ENCODE measurements at regions not wholly inside any gene's neighbourhood (a gene's known extent, or its start where the extent isn't known, plus 50 kb on each side); places are given as distances from the start of the nearest gene placed in this dataset.

DNA sequence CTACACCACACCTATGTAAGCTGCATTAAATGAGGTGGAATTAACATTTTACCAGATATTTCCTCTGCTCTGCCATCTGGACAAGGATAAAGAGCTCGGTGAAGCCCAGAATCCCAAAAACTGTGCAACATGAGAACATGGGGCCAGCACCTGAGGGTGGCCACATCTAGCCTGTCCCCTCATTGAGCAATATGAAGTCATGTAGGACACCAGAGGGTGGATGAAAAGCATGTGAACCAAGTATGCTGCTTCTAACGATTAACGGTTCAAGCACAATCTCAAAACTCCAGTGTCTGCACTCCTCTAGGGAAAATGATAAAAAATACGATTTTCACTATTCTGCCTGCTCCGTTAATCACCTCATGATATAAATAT lies 545.8 kb downstream of the EBF1 start (continued):
- TF ChIP-seq MYB (IDR thresholded peaks at IDR 0.05; ENCODE audit: borderline replicate concordance, low read depth, low read length): no peak
- TF ChIP-seq NFYA (IDR thresholded peaks at IDR 0.05; ENCODE audit: borderline replicate concordance, low read depth, low read length): no peak

- Histone ChIP-seq H3K4me3 (no peak overlapping the region), H2AFZ (ENCODE audit: control insufficient read depth, low read depth, low read length) (no peak overlapping the region), H3K9me3 (replicated peaks; ENCODE audit: control insufficient read depth, insufficient read depth, low read length) (no peaks in the 10 kb centered on the region; the same call in 2 of the 3 replicates), H3K27ac (ENCODE audit: control insufficient read depth, insufficient read depth) (no peak overlapping the region), H3K36me3 (ENCODE audit: control insufficient read depth in 2 of 2, insufficient read depth in 2 of 2, low read length in 1 of 2) (no peaks in the 10 kb centered on the region), H3K9ac (ENCODE audit: control insufficient read depth, insufficient read depth, low read length) (no peak overlapping the region), H3K4me1 (ENCODE audit: control insufficient read depth, insufficient read depth, low read length) (no peaks in the 10 kb centered on the region), H4K20me1 (ENCODE audit: control insufficient read depth, insufficient read depth) (no peaks in the 10 kb centered on the region), H3K79me2 (ENCODE audit: control insufficient read depth, insufficient read depth, low read length) (no peaks in the 10 kb centered on the region), H3K4me2 (ENCODE audit: control insufficient read depth, insufficient read depth) (no peak overlapping the region), H3K27me3 (replicated peaks in 1 of 2; ENCODE audit: control insufficient read depth in 2 of 2, insufficient read depth in 2 of 2, low read length in 1 of 2) (no peaks in the 10 kb centered on the region)
- intact Hi-C loops (cut with micrococcal nuclease; ENCODE audit: unreplicated experiment): no loop called here
- no peak for FAIRE-seq
- in situ Hi-C loops (cut with MboI): no loop called here
- SMC1A ChIA-PET (ENCODE audit: uncharacterized antibody, unreplicated experiment): interaction anchor here (2.1 kb wide), 1 partner anchor 17 kb away, joined by 6 read pairs; no protein-coding TSS in a partner anchor
- POLR2A ChIA-PET: no interaction called here
- DNase-seq (ENCODE audit: low read depth, low spot score): no peak
- no peak for ATAC-seq
- CTCF ChIA-PET: interaction anchor here (1.1 kb wide), 1 partner anchor 15 kb away, joined by 4 read pairs; no protein-coding TSS in a partner anchor
- RAD21 ChIA-PET (ENCODE audit: unreplicated experiment): interaction anchor here (0.6 to 1.5 kb wide), 3 partner anchors 10 to 123 kb away, joined by 3 read pairs; no protein-coding TSS in a partner anchor
- BruUV-seq (replicated peaks): no TSS peak
- 52% methylated on average over 8 of the region's 8 CpGs for WGBS (ENCODE audit: insufficient coverage, insufficient replicate concordance, low lambda C conversion rate, missing lambda C conversion rate)
- TF ChIP-seq CBX3 (IDR thresholded peaks at IDR 0.05; ENCODE audit: borderline replicate concordance, low read depth) (no peak), RAD51 (IDR thresholded peaks at IDR 0.05) (no peak), CHD4 (IDR thresholded peaks at IDR 0.05) (no peak), MYC (IDR thresholded peaks at IDR 0.05; ENCODE audit: insufficient read depth, insufficient read length, insufficient replicate concordance, low read length, severe bottlenecking) (no peak), MEF2B (IDR thresholded peaks at IDR 0.05; ENCODE audit: partially characterized antibody, poor library complexity, severe bottlenecking) (no peak), TCF7 (IDR thresholded peaks at IDR 0.05; ENCODE audit: borderline replicate concordance) (no peak), BRCA1 (IDR thresholded peaks at IDR 0.05; ENCODE audit: low read depth, low read length) (no peak)
- TF ChIP-seq, protein P1, sequence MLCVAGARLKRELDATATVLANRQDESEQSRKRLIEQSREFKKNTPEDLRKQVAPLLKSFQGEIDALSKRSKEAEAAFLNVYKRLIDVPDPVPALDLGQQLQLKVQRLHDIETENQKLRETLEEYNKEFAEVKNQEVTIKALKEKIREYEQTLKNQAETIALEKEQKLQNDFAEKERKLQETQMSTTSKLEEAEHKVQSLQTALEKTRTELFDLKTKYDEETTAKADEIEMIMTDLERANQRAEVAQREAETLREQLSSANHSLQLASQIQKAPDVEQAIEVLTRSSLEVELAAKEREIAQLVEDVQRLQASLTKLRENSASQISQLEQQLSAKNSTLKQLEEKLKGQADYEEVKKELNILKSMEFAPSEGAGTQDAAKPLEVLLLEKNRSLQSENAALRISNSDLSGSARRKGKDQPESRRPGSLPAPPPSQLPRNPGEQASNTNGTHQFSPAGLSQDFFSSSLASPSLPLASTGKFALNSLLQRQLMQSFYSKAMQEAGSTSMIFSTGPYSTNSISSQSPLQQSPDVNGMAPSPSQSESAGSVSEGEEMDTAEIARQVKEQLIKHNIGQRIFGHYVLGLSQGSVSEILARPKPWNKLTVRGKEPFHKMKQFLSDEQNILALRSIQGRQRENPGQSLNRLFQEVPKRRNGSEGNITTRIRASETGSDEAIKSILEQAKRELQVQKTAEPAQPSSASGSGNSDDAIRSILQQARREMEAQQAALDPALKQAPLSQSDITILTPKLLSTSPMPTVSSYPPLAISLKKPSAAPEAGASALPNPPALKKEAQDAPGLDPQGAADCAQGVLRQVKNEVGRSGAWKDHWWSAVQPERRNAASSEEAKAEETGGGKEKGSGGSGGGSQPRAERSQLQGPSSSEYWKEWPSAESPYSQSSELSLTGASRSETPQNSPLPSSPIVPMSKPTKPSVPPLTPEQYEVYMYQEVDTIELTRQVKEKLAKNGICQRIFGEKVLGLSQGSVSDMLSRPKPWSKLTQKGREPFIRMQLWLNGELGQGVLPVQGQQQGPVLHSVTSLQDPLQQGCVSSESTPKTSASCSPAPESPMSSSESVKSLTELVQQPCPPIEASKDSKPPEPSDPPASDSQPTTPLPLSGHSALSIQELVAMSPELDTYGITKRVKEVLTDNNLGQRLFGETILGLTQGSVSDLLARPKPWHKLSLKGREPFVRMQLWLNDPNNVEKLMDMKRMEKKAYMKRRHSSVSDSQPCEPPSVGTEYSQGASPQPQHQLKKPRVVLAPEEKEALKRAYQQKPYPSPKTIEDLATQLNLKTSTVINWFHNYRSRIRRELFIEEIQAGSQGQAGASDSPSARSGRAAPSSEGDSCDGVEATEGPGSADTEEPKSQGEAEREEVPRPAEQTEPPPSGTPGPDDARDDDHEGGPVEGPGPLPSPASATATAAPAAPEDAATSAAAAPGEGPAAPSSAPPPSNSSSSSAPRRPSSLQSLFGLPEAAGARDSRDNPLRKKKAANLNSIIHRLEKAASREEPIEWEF (IDR thresholded peaks at IDR 0.05; ENCODE audit: insufficient replicate concordance, low read depth, low read length): no peak
- TF ChIP-seq, protein P2, sequence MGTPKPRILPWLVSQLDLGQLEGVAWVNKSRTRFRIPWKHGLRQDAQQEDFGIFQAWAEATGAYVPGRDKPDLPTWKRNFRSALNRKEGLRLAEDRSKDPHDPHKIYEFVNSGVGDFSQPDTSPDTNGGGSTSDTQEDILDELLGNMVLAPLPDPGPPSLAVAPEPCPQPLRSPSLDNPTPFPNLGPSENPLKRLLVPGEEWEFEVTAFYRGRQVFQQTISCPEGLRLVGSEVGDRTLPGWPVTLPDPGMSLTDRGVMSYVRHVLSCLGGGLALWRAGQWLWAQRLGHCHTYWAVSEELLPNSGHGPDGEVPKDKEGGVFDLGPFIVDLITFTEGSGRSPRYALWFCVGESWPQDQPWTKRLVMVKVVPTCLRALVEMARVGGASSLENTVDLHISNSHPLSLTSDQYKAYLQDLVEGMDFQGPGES (IDR thresholded peaks at IDR 0.05): no peak
- TF ChIP-seq, protein P3, sequence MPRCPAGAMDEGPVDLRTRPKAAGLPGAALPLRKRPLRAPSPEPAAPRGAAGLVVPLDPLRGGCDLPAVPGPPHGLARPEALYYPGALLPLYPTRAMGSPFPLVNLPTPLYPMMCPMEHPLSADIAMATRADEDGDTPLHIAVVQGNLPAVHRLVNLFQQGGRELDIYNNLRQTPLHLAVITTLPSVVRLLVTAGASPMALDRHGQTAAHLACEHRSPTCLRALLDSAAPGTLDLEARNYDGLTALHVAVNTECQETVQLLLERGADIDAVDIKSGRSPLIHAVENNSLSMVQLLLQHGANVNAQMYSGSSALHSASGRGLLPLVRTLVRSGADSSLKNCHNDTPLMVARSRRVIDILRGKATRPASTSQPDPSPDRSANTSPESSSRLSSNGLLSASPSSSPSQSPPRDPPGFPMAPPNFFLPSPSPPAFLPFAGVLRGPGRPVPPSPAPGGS (IDR thresholded peaks at IDR 0.05; ENCODE audit: borderline replicate concordance, insufficient read depth, low read depth, low read length, poor library complexity, severe bottlenecking): no peak
These were observed 546.3 kb downstream of the EBF1 start for GRCh38 chr5:158553195-158553961.
